NT2/D1 (cell line): ENCODE measurements at regions not wholly inside any gene's neighbourhood (a gene's known extent, or its start where the extent isn't known, plus 50 kb on each side); places are given as distances from the start of the nearest gene placed in this dataset.
"Not testable (repeated sequence)": the region's sequence is repeated elsewhere in the genome, so short reads cannot be mapped to it uniquely, and the experiment has no call there.

Experiments
- DNase-seq: peaks from one replicate; pipeline ENCODE4 v3.0.0-alpha.2; 2011; ENCODE audit warnings: low read depth, low spot score
- H3K27me3 ChIP-seq: 2 replicates; pipeline ENCODE4 v1.6.0; 2011; ENCODE audit warnings: mild to moderate bottlenecking; ENCODE audit not compliant: insufficient read length, insufficient read depth
- H3K36me3 ChIP-seq: 2 replicates; pipeline ENCODE4 v1.6.1; 2011; ENCODE audit warnings: mild to moderate bottlenecking, low read length, mixed read lengths; ENCODE audit not compliant: insufficient read depth, insufficient read length
- H3K4me1 ChIP-seq: 2 replicates; pipeline ENCODE4 v1.5.1; 2011; ENCODE audit not compliant: insufficient read depth, insufficient read length
- H3K4me3 ChIP-seq: 2 replicates; pipeline ENCODE4 v1.5.1; 2011; ENCODE audit warnings: low read depth; ENCODE audit not compliant: insufficient read length
- H3K9ac ChIP-seq: 2 replicates; pipeline ENCODE4 v1.6.0; 2011; ENCODE audit warnings: low read depth; ENCODE audit not compliant: insufficient read length
- H3K9me3 ChIP-seq: 2 replicates; pipeline ENCODE4 v1.5.1; 2011; ENCODE audit warnings: mild to moderate bottlenecking, low read length; ENCODE audit not compliant: insufficient read depth
- SUZ12 ChIP-seq: IDR thresholded peaks from 2 replicates; pipeline ENCODE4 v1.6.1; 2011; ENCODE audit not compliant: insufficient read length, insufficient read depth; ENCODE audit errors: extremely low read depth
- YY1 ChIP-seq: IDR thresholded peaks from 2 replicates; pipeline ENCODE4 v1.6.1; 2011; ENCODE audit not compliant: insufficient read length, insufficient read depth
- ZNF274 ChIP-seq: IDR thresholded peaks from 2 replicates; pipeline ENCODE4 v1.6.1; 2011; ENCODE audit warnings: mild to moderate bottlenecking, low read depth, low read length

- TF ChIP-seq ZNF274: no peak
- TF ChIP-seq SUZ12: no peak
- TF ChIP-seq YY1: no peak
- Histone ChIP-seq H3K27me3 (no peaks in the 10 kb centered on the region), H3K4me1 (no peaks in the 10 kb centered on the region), H3K9me3 (no peaks in the 10 kb centered on the region), H3K36me3 (no peaks in the 10 kb centered on the region), H3K9ac (no peak overlapping the region), H3K4me3 (no peak overlapping the region)
- no peak for DNase-seq
These were observed 234.6 kb downstream of the SLITRK6 start for GRCh38 chr13:85564598-85564997.

GRCh38 chr13:85562282-85562681 lies 236.9 kb downstream of the SLITRK6 start:
- no peaks in the 10 kb centered on the region for H3K4me1 ChIP-seq
- H3K27me3 ChIP-seq: no peaks in the 10 kb centered on the region
- H3K4me3 ChIP-seq: no peak overlapping the region
- no peaks in the 10 kb centered on the region for H3K36me3 ChIP-seq
- TF ChIP-seq YY1: no peak
- TF ChIP-seq ZNF274: no peak
- no peaks in the 10 kb centered on the region for H3K9me3 ChIP-seq
- DNase-seq: no peak
- no peak overlapping the region for H3K9ac ChIP-seq

GRCh38 chr13:85557691-85558467 lies 241.3 kb downstream of the SLITRK6 start:
- no peaks in the 10 kb centered on the region for H3K27me3 ChIP-seq
- H3K4me3 ChIP-seq: no peak overlapping the region
- no peak overlapping the region for H3K9ac ChIP-seq
- TF ChIP-seq ZNF274 (no peak), YY1 (no peak), SUZ12 (no peak)
- H3K9me3 ChIP-seq: no peaks in the 10 kb centered on the region
- H3K36me3 ChIP-seq: no peaks in the 10 kb centered on the region
- no peak for DNase-seq
- no peaks in the 10 kb centered on the region for H3K4me1 ChIP-seq

GRCh38 chr13:85551012-85551411 lies 248.2 kb downstream of the SLITRK6 start:
- Histone ChIP-seq H3K36me3 (no peaks in the 10 kb centered on the region), H3K9me3 (no peaks in the 10 kb centered on the region), H3K4me1 (no peaks in the 10 kb centered on the region), H3K4me3 (no peak overlapping the region), H3K9ac (no peak overlapping the region), H3K27me3 (no peaks in the 10 kb centered on the region)
- no peak for TF ChIP-seq SUZ12
- TF ChIP-seq ZNF274: no peak
- TF ChIP-seq YY1: no peak
- no peak for DNase-seq

GRCh38 chr13:85549819-85550218 lies 249.4 kb downstream of the SLITRK6 start:
- no peaks in the 10 kb centered on the region for H3K9me3 ChIP-seq
- TF ChIP-seq ZNF274 (no peak), YY1 (no peak), SUZ12 (no peak)
- no peaks in the 10 kb centered on the region for H3K36me3 ChIP-seq
- no peaks in the 10 kb centered on the region for H3K4me1 ChIP-seq
- no peak overlapping the region for H3K9ac ChIP-seq
- no peaks in the 10 kb centered on the region for H3K27me3 ChIP-seq
- no peak overlapping the region for H3K4me3 ChIP-seq
- DNase-seq: no peak

- not testable (repeated sequence) for H3K36me3 ChIP-seq, H3K4me1 ChIP-seq, H3K9me3 ChIP-seq, H3K4me3 ChIP-seq, H3K27me3 ChIP-seq, H3K9ac ChIP-seq, DNase-seq
These were observed 250.4 kb downstream of the SLITRK6 start for GRCh38 chr13:85548845-85549244.

- TF ChIP-seq SUZ12 (no peak), ZNF274 (no peak), YY1 (no peak)
- no peaks in the 10 kb centered on the region for H3K4me1 ChIP-seq
- H3K36me3 ChIP-seq: no peaks in the 10 kb centered on the region
- no peak overlapping the region for H3K4me3 ChIP-seq
- no peak for DNase-seq
- H3K9ac ChIP-seq: no peak overlapping the region
- H3K27me3 ChIP-seq: no peaks in the 10 kb centered on the region
- no peaks in the 10 kb centered on the region for H3K9me3 ChIP-seq
These were observed 253.4 kb downstream of the SLITRK6 start for GRCh38 chr13:85545771-85546170.

GRCh38 chr13:85544756-85545155 lies 254.5 kb downstream of the SLITRK6 start:
- no peaks in the 10 kb centered on the region for H3K27me3 ChIP-seq
- H3K4me1 ChIP-seq: no peaks in the 10 kb centered on the region
- no peak for TF ChIP-seq ZNF274
- no peaks in the 10 kb centered on the region for H3K9me3 ChIP-seq
- no peak overlapping the region for H3K9ac ChIP-seq
- no peak overlapping the region for H3K4me3 ChIP-seq
- DNase-seq: no peak
- no peaks in the 10 kb centered on the region for H3K36me3 ChIP-seq
